ENCODE measurements at regions not wholly inside any gene's neighbourhood (a gene's known extent, or its start where the extent isn't known, plus 50 kb on each side); places are given as distances from the start of the nearest gene placed in this dataset.

DNA sequence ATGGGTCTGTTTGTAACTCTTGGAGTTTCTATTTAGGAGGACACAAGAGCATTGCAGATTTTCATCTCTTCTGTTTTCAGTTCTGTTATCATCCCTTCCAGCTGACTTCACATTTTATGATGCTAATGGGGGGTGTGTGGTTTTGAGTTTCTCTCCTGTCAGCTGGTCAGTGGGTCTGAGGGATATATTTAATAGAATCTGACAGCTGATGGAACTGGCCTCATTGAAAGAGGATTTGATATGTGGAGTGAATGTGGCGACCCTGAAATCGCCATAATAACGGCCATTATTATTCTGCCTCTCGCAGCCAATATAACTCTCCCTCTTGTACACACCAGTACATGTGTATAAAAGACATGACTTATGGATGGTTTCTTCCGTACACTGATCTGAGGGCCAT is 128.1 kb downstream of the SALL1 start:
- Histone ChIP-seq H2AFZ (ENCODE audit: low read depth, low read length) (no peak overlapping the region), H3K4me3 (replicated peaks in 1 of 3; ENCODE audit: insufficient read depth in 1 of 3, low read depth in 1 of 3, low read length in 3 of 3) (no peak overlapping the region), H3K27ac (ENCODE audit: insufficient read depth, low read depth, low read length) (no peak overlapping the region), H3K4me2 (ENCODE audit: insufficient read depth, low read length) (no peak overlapping the region), H4K20me1 (replicated peaks; ENCODE audit: control insufficient read depth, extremely low read depth, insufficient read depth, low read length) (no peaks in the 10 kb centered on the region), H3K9me3 (replicated peaks; ENCODE audit: control insufficient read depth, insufficient read depth, low read length) (no peaks in the 10 kb centered on the region), H3K4me1 (ENCODE audit: control insufficient read depth, extremely low read depth, insufficient read depth, low read length) (no peaks in the 10 kb centered on the region), H3K9me1 (replicated peaks; ENCODE audit: control insufficient read depth, extremely low read depth, insufficient read depth, low read length) (no peaks in the 10 kb centered on the region), H3K27me3 (ENCODE audit: control insufficient read depth in 2 of 2, insufficient read depth in 2 of 2, low read length in 2 of 2) (no peaks in the 10 kb centered on the region), H3K36me3 (ENCODE audit: control insufficient read depth in 2 of 2, extremely low read depth in 1 of 2, insufficient read depth in 2 of 2, low read length in 2 of 2) (no peaks in the 10 kb centered on the region), H3K79me2 (ENCODE audit: control insufficient read depth, insufficient read depth, low read length) (no peaks in the 10 kb centered on the region), H3K9ac (replicated peaks; ENCODE audit: extremely low read depth, insufficient read depth, low read length) (no peak overlapping the region)
- no peak for FAIRE-seq
- no peak for DNase-seq (ENCODE audit: low read depth, low spot score)
- ChIA-PET POLR2A (no interaction called here), CTCF (no interaction called here)
- intact Hi-C loops (cut with micrococcal nuclease): no loop called here
- no TSS peak for BruUV-seq (replicated peaks)
- dilution Hi-C loops (cut with MboI; ENCODE audit: extremely low pct_ligation_motif_present, low sequenced_read_pairs): no loop called here
- TF ChIP-seq, protein P1, sequence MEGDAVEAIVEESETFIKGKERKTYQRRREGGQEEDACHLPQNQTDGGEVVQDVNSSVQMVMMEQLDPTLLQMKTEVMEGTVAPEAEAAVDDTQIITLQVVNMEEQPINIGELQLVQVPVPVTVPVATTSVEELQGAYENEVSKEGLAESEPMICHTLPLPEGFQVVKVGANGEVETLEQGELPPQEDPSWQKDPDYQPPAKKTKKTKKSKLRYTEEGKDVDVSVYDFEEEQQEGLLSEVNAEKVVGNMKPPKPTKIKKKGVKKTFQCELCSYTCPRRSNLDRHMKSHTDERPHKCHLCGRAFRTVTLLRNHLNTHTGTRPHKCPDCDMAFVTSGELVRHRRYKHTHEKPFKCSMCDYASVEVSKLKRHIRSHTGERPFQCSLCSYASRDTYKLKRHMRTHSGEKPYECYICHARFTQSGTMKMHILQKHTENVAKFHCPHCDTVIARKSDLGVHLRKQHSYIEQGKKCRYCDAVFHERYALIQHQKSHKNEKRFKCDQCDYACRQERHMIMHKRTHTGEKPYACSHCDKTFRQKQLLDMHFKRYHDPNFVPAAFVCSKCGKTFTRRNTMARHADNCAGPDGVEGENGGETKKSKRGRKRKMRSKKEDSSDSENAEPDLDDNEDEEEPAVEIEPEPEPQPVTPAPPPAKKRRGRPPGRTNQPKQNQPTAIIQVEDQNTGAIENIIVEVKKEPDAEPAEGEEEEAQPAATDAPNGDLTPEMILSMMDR (IDR thresholded peaks at IDR 0.05; ENCODE audit: extremely low read depth in 1 of 2, insufficient read depth in 1 of 2, low read depth in 1 of 2, low read length in 2 of 2): no peak
- TF ChIP-seq, protein P2, sequence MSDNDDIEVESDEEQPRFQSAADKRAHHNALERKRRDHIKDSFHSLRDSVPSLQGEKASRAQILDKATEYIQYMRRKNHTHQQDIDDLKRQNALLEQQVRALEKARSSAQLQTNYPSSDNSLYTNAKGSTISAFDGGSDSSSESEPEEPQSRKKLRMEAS (IDR thresholded peaks at IDR 0.05; ENCODE audit: insufficient read depth, insufficient read length): no peak
- TF ChIP-seq MYC (IDR thresholded peaks at IDR 0.05; ENCODE audit: low read depth, low read length) (no peak), GATA2 (IDR thresholded peaks at IDR 0.05; ENCODE audit: insufficient read depth, insufficient read length, low read depth, low read length) (no peak), EZH2 (IDR thresholded peaks at IDR 0.05; ENCODE audit: borderline replicate concordance, low read depth, low read length, severe bottlenecking) (no peak), POLR2A (IDR thresholded peaks at IDR 0.05; ENCODE audit: low read depth, low read length) (no peak), FOS (IDR thresholded peaks at IDR 0.05; ENCODE audit: borderline replicate concordance, insufficient read depth, low read length) (no peak), POLR2AphosphoS5 (IDR thresholded peaks at IDR 0.05; ENCODE audit: insufficient read depth, low read depth, low read length) (no peak), JUN (IDR thresholded peaks at IDR 0.05; ENCODE audit: borderline replicate concordance, insufficient read depth, insufficient read length, low read depth) (no peak)

All from endothelial cell of umbilical vein (primary cell).